Suprapubic skin (tissue), 4 donors: ENCODE measurements at regions not wholly inside any gene's neighbourhood (a gene's known extent, or its start where the extent isn't known, plus 50 kb on each side); places are given as distances from the start of the nearest gene placed in this dataset.

Experiments used
- DNase-seq, 2 donors: peaks; one replicate each; pipeline ENCODE4 v3.0.0-alpha.2; 2019; ENCODE audit warnings: low spot score in 2 of 2
- H3K27ac ChIP-seq: fragments of 200-600 bp; sonication (generic); one replicate; pipeline ENCODE4 v1.5.1; 2019
- H3K27me3 ChIP-seq: fragments of 200-600 bp; sonication (generic); one replicate; pipeline ENCODE4 v1.5.1; 2019
- H3K36me3 ChIP-seq: fragments of 200-600 bp; sonication (generic); one replicate; pipeline ENCODE4 v1.5.1; 2019
- H3K4me1 ChIP-seq: fragments of 200-600 bp; sonication (generic); one replicate; pipeline ENCODE4 v1.5.1; 2019
- H3K4me3 ChIP-seq: fragments of 200-600 bp; sonication (generic); one replicate; pipeline ENCODE4 v1.5.1; 2019; ENCODE audit warnings: mild to moderate bottlenecking
- H3K9me3 ChIP-seq: fragments of 200-600 bp; sonication (generic); one replicate; pipeline ENCODE4 v1.5.1; 2019
- CTCF ChIP-seq, 2 donors: fragments of 200-600 bp in 1 of 2; fragments of 450-650 bp in 1 of 2; sonication (generic) in 1 of 2; IDR thresholded peaks; one replicate each; pipeline ENCODE4 v1.5.1; 2016 to 2019; ENCODE audit warnings: antibody characterized with exemption in 2 of 2, mild to moderate bottlenecking in 1 of 2, moderate library complexity in 1 of 2
- EP300 ChIP-seq: sonication (generic); formaldehyde crosslinking; IDR thresholded peaks from one replicate; pipeline ENCODE4 v1.6.1; 2017; ENCODE audit warnings: antibody characterized with exemption
- POLR2A ChIP-seq, 2 donors: fragments of 450-650 bp; IDR thresholded peaks; one replicate each; pipeline ENCODE4 v1.6.1; 2017; ENCODE audit warnings: antibody characterized with exemption in 2 of 2, mild to moderate bottlenecking in 2 of 2, moderate library complexity in 2 of 2
- POLR2AphosphoS5 ChIP-seq, 3 donors: sonication (generic); formaldehyde crosslinking; IDR thresholded peaks; one replicate each; pipeline ENCODE4 v1.6.1; 2017; ENCODE audit warnings: antibody characterized with exemption in 3 of 3
- WGBS: methylation state at CpG from one replicate; pipeline ENCODE4 v1.1.5; 2018; 5-methylcytosine and 5-hydroxymethylcytosine counted together

GRCh38 chr20:52643034-52643433 is 329.1 kb upstream of the TSHZ2 start:
- WGBS, result 78% methylated on average over 3 of the region's 3 CpGs
- TF ChIP-seq POLR2AphosphoS5 (IDR thresholded peaks at IDR 0.05), result no peak
- TF ChIP-seq CTCF (IDR thresholded peaks at IDR 0.05), result no peak
- no peak for TF ChIP-seq EP300
- no peak for TF ChIP-seq POLR2A (IDR thresholded peaks at IDR 0.05)
- no peak for DNase-seq
- Histone ChIP-seq H3K4me3 (no peak overlapping the region), H3K27me3 (peaks cover 3% of the 10 kb centered on the region), H3K9me3 (no peaks in the 10 kb centered on the region), H3K27ac (no peak overlapping the region), H3K4me1 (no peaks in the 10 kb centered on the region), H3K36me3 (no peaks in the 10 kb centered on the region)

GRCh38 chr20:52637201-52637600 is 335.0 kb upstream of the TSHZ2 start:
- Histone ChIP-seq H3K27ac (no peak overlapping the region), H3K27me3 (no peaks in the 10 kb centered on the region), H3K9me3 (no peaks in the 10 kb centered on the region), H3K4me1 (no peaks in the 10 kb centered on the region), H3K36me3 (no peaks in the 10 kb centered on the region), H3K4me3 (no peak overlapping the region)
- 98% methylated on average over 3 of the region's 3 CpGs for WGBS
- no peak for TF ChIP-seq POLR2A (IDR thresholded peaks at IDR 0.05)
- TF ChIP-seq CTCF (IDR thresholded peaks at IDR 0.05), result no peak
- no peak for TF ChIP-seq POLR2AphosphoS5 (IDR thresholded peaks at IDR 0.05)
- TF ChIP-seq EP300, result no peak
- DNase-seq, result no peak

GRCh38 chr20:52631469-52631868 is 340.7 kb upstream of the TSHZ2 start:
- no peaks in the 10 kb centered on the region for H3K4me1 ChIP-seq
- 94% methylated on average over 4 of the region's 4 CpGs for WGBS
- H3K9me3 ChIP-seq, result no peaks in the 10 kb centered on the region
- DNase-seq, result no peak
- no peaks in the 10 kb centered on the region for H3K36me3 ChIP-seq
- H3K27ac ChIP-seq, result no peak overlapping the region
- no peak overlapping the region for H3K4me3 ChIP-seq
- TF ChIP-seq POLR2A (IDR thresholded peaks at IDR 0.05) (no peak), POLR2AphosphoS5 (IDR thresholded peaks at IDR 0.05) (no peak), EP300 (no peak), CTCF (IDR thresholded peaks at IDR 0.05) (no peak)
- H3K27me3 ChIP-seq, result no peaks in the 10 kb centered on the region

- Histone ChIP-seq H3K4me3 (no peak overlapping the region), H3K27me3 (no peaks in the 10 kb centered on the region), H3K36me3 (no peaks in the 10 kb centered on the region), H3K9me3 (no peaks in the 10 kb centered on the region), H3K27ac (no peak overlapping the region), H3K4me1 (no peaks in the 10 kb centered on the region)
- TF ChIP-seq EP300, result no peak
- TF ChIP-seq POLR2AphosphoS5 (IDR thresholded peaks at IDR 0.05), result no peak
- no peak for TF ChIP-seq CTCF (IDR thresholded peaks at IDR 0.05)
- TF ChIP-seq POLR2A (IDR thresholded peaks at IDR 0.05), result no peak
- WGBS, result 76% methylated on average over 2 of the region's 2 CpGs
- no peak for DNase-seq
Measured at GRCh38 chr20:52630138-52630537, 342.0 kb upstream of the TSHZ2 start.

- H3K36me3 ChIP-seq, result no peaks in the 10 kb centered on the region
- 76% methylated on average over 4 of the region's 4 CpGs for whole genome bisulfite sequencing
- H3K27ac ChIP-seq, result no peak overlapping the region
- no peaks in the 10 kb centered on the region for H3K9me3 ChIP-seq
- no peak overlapping the region for H3K4me3 ChIP-seq
- no peaks in the 10 kb centered on the region for H3K4me1 ChIP-seq
- no peaks in the 10 kb centered on the region for H3K27me3 ChIP-seq
- TF ChIP-seq EP300, result no peak
- no peak for TF ChIP-seq CTCF (IDR thresholded peaks at IDR 0.05)
- TF ChIP-seq POLR2AphosphoS5 (IDR thresholded peaks at IDR 0.05), result no peak
- no peak for DNase-seq
Measured at GRCh38 chr20:52624281-52624680, 347.9 kb upstream of the TSHZ2 start.
